A673 (cell line): ENCODE measurements at regions not wholly inside any gene's neighbourhood (a gene's known extent, or its start where the extent isn't known, plus 50 kb on each side); places are given as distances from the start of the nearest gene placed in this dataset.

Experiments
- EZH2 ChIP-seq: fragments of 200-600 bp; sonication (generic); IDR thresholded peaks from 2 replicates; pipeline ENCODE4 v1.6.1; 2017; ENCODE audit warnings: borderline replicate concordance, low read depth, mild to moderate bottlenecking, mixed read lengths, antibody characterized with exemption, low read length; ENCODE audit not compliant: poor library complexity, severe bottlenecking
- TF ChIP-seq, protein P1 (sequence below): fragments of 300-800, 200-600 bp; sonication (generic); conservative IDR thresholded peaks from 2 replicates; pipeline ENCODE4 v1.5.1; 2017; ENCODE audit warnings: low read depth, mild to moderate bottlenecking, antibody characterized with exemption, low read length, moderate library complexity, mixed read lengths

DNA sequence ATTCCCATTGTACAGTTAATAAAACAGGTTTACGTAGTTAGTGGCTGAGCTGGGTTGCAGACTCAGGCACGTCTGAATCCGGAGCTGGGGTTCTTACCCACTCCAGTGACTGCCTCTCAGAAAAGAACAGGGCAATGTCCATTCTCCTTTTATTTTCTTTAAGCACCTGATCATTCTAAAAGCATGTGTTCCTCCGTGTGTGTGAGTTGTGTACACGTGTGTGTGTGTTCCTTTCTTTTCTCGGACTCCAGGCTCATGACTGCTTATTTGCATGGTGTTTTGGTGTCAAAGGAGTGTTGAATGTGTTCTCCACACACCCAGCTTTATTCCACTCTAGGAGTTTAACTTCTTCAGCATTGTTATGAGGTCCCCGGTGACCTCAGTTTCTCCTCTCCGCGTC lies 260.1 kb downstream of the SNX10 start:
- TF ChIP-seq, protein P1, sequence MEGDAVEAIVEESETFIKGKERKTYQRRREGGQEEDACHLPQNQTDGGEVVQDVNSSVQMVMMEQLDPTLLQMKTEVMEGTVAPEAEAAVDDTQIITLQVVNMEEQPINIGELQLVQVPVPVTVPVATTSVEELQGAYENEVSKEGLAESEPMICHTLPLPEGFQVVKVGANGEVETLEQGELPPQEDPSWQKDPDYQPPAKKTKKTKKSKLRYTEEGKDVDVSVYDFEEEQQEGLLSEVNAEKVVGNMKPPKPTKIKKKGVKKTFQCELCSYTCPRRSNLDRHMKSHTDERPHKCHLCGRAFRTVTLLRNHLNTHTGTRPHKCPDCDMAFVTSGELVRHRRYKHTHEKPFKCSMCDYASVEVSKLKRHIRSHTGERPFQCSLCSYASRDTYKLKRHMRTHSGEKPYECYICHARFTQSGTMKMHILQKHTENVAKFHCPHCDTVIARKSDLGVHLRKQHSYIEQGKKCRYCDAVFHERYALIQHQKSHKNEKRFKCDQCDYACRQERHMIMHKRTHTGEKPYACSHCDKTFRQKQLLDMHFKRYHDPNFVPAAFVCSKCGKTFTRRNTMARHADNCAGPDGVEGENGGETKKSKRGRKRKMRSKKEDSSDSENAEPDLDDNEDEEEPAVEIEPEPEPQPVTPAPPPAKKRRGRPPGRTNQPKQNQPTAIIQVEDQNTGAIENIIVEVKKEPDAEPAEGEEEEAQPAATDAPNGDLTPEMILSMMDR, result no peak
- TF ChIP-seq EZH2, result no peak
